ENCODE measurements at regions not wholly inside any gene's neighbourhood (a gene's known extent, or its start where the extent isn't known, plus 50 kb on each side); places are given as distances from the start of the nearest gene placed in this dataset.
"Not testable (repeated sequence)": the region's sequence is repeated elsewhere in the genome, so short reads cannot be mapped to it uniquely, and the experiment has no call there.

GRCh38 chr3:186442979-186443378 is 80.9 kb upstream of the DGKG start:
- not testable (repeated sequence) for DNase-seq

GRCh38 chr3:186442162-186442561 is 80.1 kb upstream of the DGKG start:
- H3K4me1 Mint-ChIP-seq = no peaks in the 10 kb centered on the region
- ATAC-seq (no peak), DNase-seq (no peak)
- H3K9me3 ChIP-seq (ENCODE audit: control insufficient read depth, low read length, poor library complexity, severe bottlenecking) = no peaks in the 10 kb centered on the region
- no peaks in the 10 kb centered on the region for H3K27me3 Mint-ChIP-seq
- H3K36me3 Mint-ChIP-seq (ENCODE audit: low read depth) = peaks cover 2% of the 10 kb centered on the region
- no peak overlapping the region for H3K4me3 Mint-ChIP-seq
- H3K27ac Mint-ChIP-seq = no peak overlapping the region

More at GRCh38 chr3:186442979-186443378, 80.9 kb upstream of the DGKG start:
- not testable (repeated sequence) for H3K27ac Mint-ChIP-seq; H3K27me3 Mint-ChIP-seq; H3K4me1 Mint-ChIP-seq; H3K4me3 Mint-ChIP-seq; H3K9me3 ChIP-seq (ENCODE audit: control insufficient read depth, low read length, poor library complexity, severe bottlenecking); H3K36me3 Mint-ChIP-seq (ENCODE audit: low read depth); ATAC-seq

GRCh38 chr3:186440891-186441290 is 78.9 kb upstream of the DGKG start:
- Mint-ChIP-seq H3K27ac (no peak overlapping the region), H3K4me3 (no peak overlapping the region), H3K4me1 (no peaks in the 10 kb centered on the region), H3K27me3 (no peaks in the 10 kb centered on the region), H3K36me3 (ENCODE audit: low read depth) (peaks cover 3% of the 10 kb centered on the region)
- DNase-seq (no peak), ATAC-seq (no peak)
- H3K9me3 ChIP-seq (ENCODE audit: control insufficient read depth, low read length, poor library complexity, severe bottlenecking) = no peaks in the 10 kb centered on the region

- Mint-ChIP-seq H3K27ac (no peak overlapping the region), H3K4me3 (no peak overlapping the region), H3K27me3 (no peaks in the 10 kb centered on the region), H3K4me1 (no peaks in the 10 kb centered on the region), H3K36me3 (ENCODE audit: low read depth) (peaks cover 2% of the 10 kb centered on the region)
- H3K9me3 ChIP-seq (ENCODE audit: control insufficient read depth, low read length, poor library complexity, severe bottlenecking) = no peaks in the 10 kb centered on the region
- DNase-seq (no peak), ATAC-seq (no peak)
Measured at GRCh38 chr3:186439725-186440124, 77.7 kb upstream of the DGKG start.

- not testable (repeated sequence) for DNase-seq; H3K36me3 Mint-ChIP-seq (ENCODE audit: low read depth); H3K27ac Mint-ChIP-seq; H3K9me3 ChIP-seq (ENCODE audit: control insufficient read depth, low read length, poor library complexity, severe bottlenecking); H3K4me3 Mint-ChIP-seq; ATAC-seq; H3K27me3 Mint-ChIP-seq; H3K4me1 Mint-ChIP-seq
Measured at GRCh38 chr3:186435332-186435731, 73.3 kb upstream of the DGKG start.

GRCh38 chr3:186432944-186433732 is 71.1 kb upstream of the DGKG start:
- ATAC-seq = no peak

GRCh38 chr3:186432189-186432588 is 70.2 kb upstream of the DGKG start:
- H3K4me3 Mint-ChIP-seq = no peak overlapping the region

More at GRCh38 chr3:186432944-186433732, 71.1 kb upstream of the DGKG start:
- Mint-ChIP-seq H3K4me3 (no peak overlapping the region), H3K36me3 (ENCODE audit: low read depth) (peaks cover 2% of the 10 kb centered on the region), H3K27me3 (no peaks in the 10 kb centered on the region), H3K4me1 (no peaks in the 10 kb centered on the region), H3K27ac (no peak overlapping the region)
- H3K9me3 ChIP-seq (ENCODE audit: control insufficient read depth, low read length, poor library complexity, severe bottlenecking) = no peaks in the 10 kb centered on the region
- DNase-seq = no peak

GRCh38 chr3:186427627-186428281 is 65.7 kb upstream of the DGKG start:
- Mint-ChIP-seq H3K4me1 (peaks cover 3% of the 10 kb centered on the region), H3K27ac (no peak overlapping the region), H3K4me3 (no peak overlapping the region), H3K27me3 (peaks cover 24% of the 10 kb centered on the region), H3K36me3 (ENCODE audit: low read depth) (no peaks in the 10 kb centered on the region)
- DNase-seq = no peak
- H3K9me3 ChIP-seq (ENCODE audit: control insufficient read depth, low read length, poor library complexity, severe bottlenecking) = no peaks in the 10 kb centered on the region
- no peak for ATAC-seq

More at GRCh38 chr3:186432189-186432588, 70.2 kb upstream of the DGKG start:
- no peaks in the 10 kb centered on the region for H3K9me3 ChIP-seq (ENCODE audit: control insufficient read depth, low read length, poor library complexity, severe bottlenecking)
- Mint-ChIP-seq H3K27ac (no peak overlapping the region), H3K27me3 (no peaks in the 10 kb centered on the region), H3K36me3 (ENCODE audit: low read depth) (peaks cover 2% of the 10 kb centered on the region), H3K4me1 (no peaks in the 10 kb centered on the region)
- ATAC-seq = no peak
- DNase-seq = no peak

GRCh38 chr3:186425788-186426730 is 64.0 kb upstream of the DGKG start:
- DNase-seq (no peak), ATAC-seq (no peak)
- peaks cover 5% of the 10 kb centered on the region for H3K4me1 Mint-ChIP-seq
- H3K27me3 Mint-ChIP-seq = peaks cover 34% of the 10 kb centered on the region
- no peaks in the 10 kb centered on the region for H3K9me3 ChIP-seq (ENCODE audit: control insufficient read depth, low read length, poor library complexity, severe bottlenecking)
- H3K4me3 Mint-ChIP-seq = no peak overlapping the region
- H3K36me3 Mint-ChIP-seq (ENCODE audit: low read depth) = no peaks in the 10 kb centered on the region
- no peak overlapping the region for H3K27ac Mint-ChIP-seq

GRCh38 chr3:186421946-186422345 is 59.9 kb upstream of the DGKG start:
- peaks cover 45% of the 10 kb centered on the region for H3K27me3 Mint-ChIP-seq
- ATAC-seq (no peak), DNase-seq (no peak)
- H3K9me3 ChIP-seq (ENCODE audit: control insufficient read depth, low read length, poor library complexity, severe bottlenecking) = no peaks in the 10 kb centered on the region
- no peaks in the 10 kb centered on the region for H3K36me3 Mint-ChIP-seq (ENCODE audit: low read depth)
- H3K27ac Mint-ChIP-seq = no peak overlapping the region
- H3K4me1 Mint-ChIP-seq = peaks cover 5% of the 10 kb centered on the region
- no peak overlapping the region for H3K4me3 Mint-ChIP-seq

- H3K9me3 ChIP-seq (ENCODE audit: control insufficient read depth, low read length, poor library complexity, severe bottlenecking) = no peaks in the 10 kb centered on the region
- Mint-ChIP-seq H3K36me3 (ENCODE audit: low read depth) (no peaks in the 10 kb centered on the region), H3K4me3 (no peak overlapping the region), H3K27me3 (peaks cover 31% of the 10 kb centered on the region), H3K27ac (no peak overlapping the region), H3K4me1 (peaks cover 20% of the 10 kb centered on the region)
- no peak for DNase-seq
- no peak for ATAC-seq
Measured at GRCh38 chr3:186418671-186419145, 56.7 kb upstream of the DGKG start.

- Mint-ChIP-seq H3K4me1 (peaks cover 25% of the 10 kb centered on the region), H3K27ac (no peak overlapping the region), H3K4me3 (no peak overlapping the region), H3K27me3 (peaks cover 21% of the 10 kb centered on the region), H3K36me3 (ENCODE audit: low read depth) (no peaks in the 10 kb centered on the region)
- DNase-seq (no peak), ATAC-seq (no peak)
- no peaks in the 10 kb centered on the region for H3K9me3 ChIP-seq (ENCODE audit: control insufficient read depth, low read length, poor library complexity, severe bottlenecking)
Measured at GRCh38 chr3:186417791-186418190, 55.8 kb upstream of the DGKG start.
